ENCODE measurements at regions not wholly inside any gene's neighbourhood (a gene's known extent, or its start where the extent isn't known, plus 50 kb on each side); places are given as distances from the start of the nearest gene placed in this dataset.

GRCh38 chr9:86670076-86670475 is 277.2 kb downstream of the GAS1 start:
- no peak overlapping the region for H3K4me3 ChIP-seq (ENCODE audit: low read depth, poor library complexity, severe bottlenecking)
- no peak for DNase-seq (ENCODE audit: low spot score in 2 of 2)
- WGBS, 2 donors = 92 to 93% methylated on average over 3 of the region's 3 CpGs
- intact Hi-C loops (cut with DNase I; ENCODE audit: low total_unique reads) = no loop called here
- TF ChIP-seq POLR2A (IDR thresholded peaks at IDR 0.05) = no peak
- TF ChIP-seq, protein P1, sequence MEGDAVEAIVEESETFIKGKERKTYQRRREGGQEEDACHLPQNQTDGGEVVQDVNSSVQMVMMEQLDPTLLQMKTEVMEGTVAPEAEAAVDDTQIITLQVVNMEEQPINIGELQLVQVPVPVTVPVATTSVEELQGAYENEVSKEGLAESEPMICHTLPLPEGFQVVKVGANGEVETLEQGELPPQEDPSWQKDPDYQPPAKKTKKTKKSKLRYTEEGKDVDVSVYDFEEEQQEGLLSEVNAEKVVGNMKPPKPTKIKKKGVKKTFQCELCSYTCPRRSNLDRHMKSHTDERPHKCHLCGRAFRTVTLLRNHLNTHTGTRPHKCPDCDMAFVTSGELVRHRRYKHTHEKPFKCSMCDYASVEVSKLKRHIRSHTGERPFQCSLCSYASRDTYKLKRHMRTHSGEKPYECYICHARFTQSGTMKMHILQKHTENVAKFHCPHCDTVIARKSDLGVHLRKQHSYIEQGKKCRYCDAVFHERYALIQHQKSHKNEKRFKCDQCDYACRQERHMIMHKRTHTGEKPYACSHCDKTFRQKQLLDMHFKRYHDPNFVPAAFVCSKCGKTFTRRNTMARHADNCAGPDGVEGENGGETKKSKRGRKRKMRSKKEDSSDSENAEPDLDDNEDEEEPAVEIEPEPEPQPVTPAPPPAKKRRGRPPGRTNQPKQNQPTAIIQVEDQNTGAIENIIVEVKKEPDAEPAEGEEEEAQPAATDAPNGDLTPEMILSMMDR (IDR thresholded peaks at IDR 0.05) = no peak

GRCh38 chr9:86669422-86669821 is 277.9 kb downstream of the GAS1 start:
- TF ChIP-seq, protein P1 (IDR thresholded peaks at IDR 0.05) = no peak
- TF ChIP-seq POLR2A (IDR thresholded peaks at IDR 0.05) = no peak
- 27 to 31% methylated on average over 4 of the region's 4 CpGs for WGBS, 2 donors
- intact Hi-C loops (cut with DNase I; ENCODE audit: low total_unique reads) = no loop called here
- no peak overlapping the region for H3K4me3 ChIP-seq (ENCODE audit: low read depth, poor library complexity, severe bottlenecking)
- DNase-seq (ENCODE audit: low spot score in 2 of 2) = no peak

DNA sequence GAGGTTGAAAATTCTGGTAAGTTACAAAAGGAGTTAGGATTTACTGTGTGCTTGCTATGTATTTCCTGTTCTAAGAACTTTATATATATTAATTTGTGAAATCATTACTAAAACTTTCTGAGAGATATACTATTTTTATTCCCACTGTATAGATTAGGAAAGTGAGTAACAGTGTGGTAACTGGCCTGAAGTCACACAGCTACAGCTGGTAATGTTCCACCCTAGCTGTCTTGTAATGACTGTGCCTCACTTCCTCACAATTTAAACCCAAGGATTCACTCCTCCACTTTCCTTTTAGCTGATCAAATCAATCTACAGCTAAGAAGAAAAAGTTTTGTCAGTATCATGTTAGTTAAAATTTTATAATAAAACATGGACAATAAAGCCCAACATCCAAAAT is 278.8 kb downstream of the GAS1 start:
- DNase-seq (ENCODE audit: low spot score in 2 of 2) = no peak
- H3K4me3 ChIP-seq (ENCODE audit: low read depth, poor library complexity, severe bottlenecking) = no peak overlapping the region
- TF ChIP-seq, protein P1 (IDR thresholded peaks at IDR 0.05) = no peak
- TF ChIP-seq POLR2A (IDR thresholded peaks at IDR 0.05) = no peak
- intact Hi-C loops (cut with DNase I; ENCODE audit: low total_unique reads) = no loop called here

DNA sequence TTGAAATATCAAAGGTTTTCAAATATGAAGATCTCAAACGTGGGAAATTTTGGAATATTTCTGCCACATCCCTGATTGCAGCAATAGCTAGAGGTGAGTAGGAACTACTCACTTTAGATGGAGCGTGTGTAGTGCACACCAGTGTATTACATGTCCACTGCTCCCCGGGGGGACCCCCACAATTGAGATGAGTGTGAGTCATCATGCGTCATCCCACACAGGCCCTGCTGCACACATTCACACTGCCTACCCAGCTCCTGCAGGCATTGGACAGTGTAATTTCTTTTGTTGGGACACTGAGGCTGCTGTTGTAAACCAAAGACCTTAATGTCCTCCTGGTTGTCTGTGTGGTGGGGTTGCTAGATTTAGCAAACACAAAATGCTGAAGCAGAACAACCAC is 280.0 kb downstream of the GAS1 start:
- 87 to 89% methylated on average over 4 of the region's 4 CpGs for WGBS, 2 donors
- TF ChIP-seq POLR2A (IDR thresholded peaks at IDR 0.05) = no peak
- TF ChIP-seq, protein P1 (IDR thresholded peaks at IDR 0.05) = no peak
- intact Hi-C loops (cut with DNase I; ENCODE audit: low total_unique reads) = no loop called here
- H3K4me3 ChIP-seq (ENCODE audit: low read depth, poor library complexity, severe bottlenecking) = no peak overlapping the region
- no peak for DNase-seq (ENCODE audit: low spot score in 2 of 2)

- intact Hi-C loops (cut with DNase I; ENCODE audit: low total_unique reads) = no loop called here
- no peak for DNase-seq (ENCODE audit: low spot score in 2 of 2)
- H3K4me3 ChIP-seq (ENCODE audit: low read depth, poor library complexity, severe bottlenecking) = no peak overlapping the region
- TF ChIP-seq, protein P1 (IDR thresholded peaks at IDR 0.05) = no peak
- TF ChIP-seq POLR2A (IDR thresholded peaks at IDR 0.05) = no peak
- WGBS, 2 donors = 21 to 30% methylated on average over 1 of the region's 1 CpG
Observed at GRCh38 chr9:86665416-86665815, 281.9 kb downstream of the GAS1 start.

DNA sequence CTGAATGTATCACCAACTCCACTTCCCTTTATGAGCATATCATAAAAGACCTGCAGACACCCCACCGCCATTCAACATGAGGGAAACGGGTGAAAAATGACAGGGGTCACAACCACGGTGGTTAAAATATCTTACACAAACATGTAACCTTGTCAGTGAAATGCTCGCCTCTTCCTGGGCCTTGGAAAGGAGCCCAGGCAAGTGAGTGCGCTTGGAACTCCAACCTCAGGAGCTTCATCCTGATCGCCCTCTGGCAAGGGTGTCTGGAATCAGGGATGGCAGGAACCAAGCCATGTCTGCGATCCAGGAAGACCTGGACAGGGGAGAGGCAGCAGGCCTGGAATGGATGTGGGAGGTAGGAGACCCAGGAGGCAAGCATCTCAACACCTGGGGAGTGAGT is 282.7 kb downstream of the GAS1 start:
- DNase-seq (ENCODE audit: low spot score in 2 of 2) = no peak
- TF ChIP-seq, protein P1 (IDR thresholded peaks at IDR 0.05) = no peak
- TF ChIP-seq POLR2A (IDR thresholded peaks at IDR 0.05) = no peak
- intact Hi-C loops (cut with DNase I; ENCODE audit: low total_unique reads) = no loop called here
- 66 to 70% methylated on average over 7 of the region's 7 CpGs for WGBS, 2 donors
- H3K4me3 ChIP-seq (ENCODE audit: low read depth, poor library complexity, severe bottlenecking) = no peak overlapping the region
